H1 (cell line): ENCODE measurements at regions not wholly inside any gene's neighbourhood (a gene's known extent, or its start where the extent isn't known, plus 50 kb on each side); places are given as distances from the start of the nearest gene placed in this dataset.

ENCODE experiments used
- BACH1 ChIP-seq: IDR thresholded peaks from 2 replicates; pipeline ENCODE4 v1.6.1; 2012; ENCODE audit warnings: low read length, improper control_type of control experiment
- CTCF ChIP-seq, 3 experiments: IDR thresholded peaks; 1 replicate in 2 of 3; 2 replicates in 1 of 3; pipeline versions ENCODE4 v1.5.1 to v1.6.1; 2011; ENCODE audit warnings: low read length in 3 of 3, mild to moderate bottlenecking in 3 of 3, inconsistent platforms in 2 of 3, low read depth in 1 of 3, moderate library complexity in 1 of 3; ENCODE audit not compliant: insufficient read depth in 1 of 3; ENCODE audit errors: control extremely low read depth in 1 of 3

GRCh38 chr5:163997965-163998364, 492.5 kb downstream of the MAT2B start:
- no peak for TF ChIP-seq CTCF (IDR thresholded peaks at IDR 0.05; ENCODE audit: control extremely low read depth in 1 of 3, insufficient read depth in 1 of 3, low read depth in 1 of 3, low read length in 3 of 3)
- TF ChIP-seq BACH1: no peak
